NCI-H748 treated with DMSO at 0.1 percent for 48 hours (cell line): ENCODE measurements at regions not wholly inside any gene's neighbourhood (a gene's known extent, or its start where the extent isn't known, plus 50 kb on each side); places are given as distances from the start of the nearest gene placed in this dataset.

ENCODE experiments used
- DNase-seq: peaks from one replicate; lab custom pipeline; 2025; lab: John Stamatoyannopoulos, UW

DNA sequence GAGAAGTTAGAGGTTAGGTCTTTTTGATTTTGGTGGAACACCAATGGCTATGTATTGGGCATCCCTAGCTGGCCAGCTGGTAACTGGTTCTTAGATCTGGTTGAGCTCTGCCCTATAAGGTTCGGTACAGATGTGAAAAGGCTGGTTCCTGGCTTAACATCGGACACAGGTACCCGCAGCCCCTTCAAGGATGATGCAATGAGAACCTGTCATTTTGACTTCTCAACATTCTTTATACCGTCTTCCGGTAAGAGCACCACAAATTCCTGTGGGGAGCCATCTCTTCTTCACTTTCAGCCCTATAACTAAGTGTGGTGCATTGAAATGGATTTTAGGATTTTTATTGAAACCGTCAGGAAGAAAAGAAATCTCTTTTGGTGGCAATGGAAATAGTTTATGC, 222.8 kb downstream of the ADAMTS9 start:
- DNase-seq, result no peak

DNA sequence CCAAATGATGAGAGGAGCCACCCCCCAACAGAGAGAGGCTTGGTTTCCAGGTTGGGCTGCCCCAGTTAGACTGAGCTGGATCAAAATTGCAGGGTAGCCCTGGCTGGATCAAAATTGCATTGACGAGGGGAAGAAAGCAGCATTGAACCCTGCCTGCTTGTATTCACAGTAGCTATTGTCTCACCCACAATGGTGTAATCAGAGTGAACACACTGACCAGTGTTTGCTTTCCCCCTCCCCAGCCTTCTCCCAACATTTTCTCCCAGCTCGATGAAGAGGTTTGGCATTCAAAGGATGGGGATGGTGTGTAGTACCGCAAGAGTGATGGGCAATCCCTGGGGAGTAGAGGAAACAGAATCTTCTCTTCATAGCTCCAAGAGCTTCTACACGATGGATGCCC, 223.8 kb downstream of the ADAMTS9 start:
- DNase-seq, result peak; percentile 16

DNA sequence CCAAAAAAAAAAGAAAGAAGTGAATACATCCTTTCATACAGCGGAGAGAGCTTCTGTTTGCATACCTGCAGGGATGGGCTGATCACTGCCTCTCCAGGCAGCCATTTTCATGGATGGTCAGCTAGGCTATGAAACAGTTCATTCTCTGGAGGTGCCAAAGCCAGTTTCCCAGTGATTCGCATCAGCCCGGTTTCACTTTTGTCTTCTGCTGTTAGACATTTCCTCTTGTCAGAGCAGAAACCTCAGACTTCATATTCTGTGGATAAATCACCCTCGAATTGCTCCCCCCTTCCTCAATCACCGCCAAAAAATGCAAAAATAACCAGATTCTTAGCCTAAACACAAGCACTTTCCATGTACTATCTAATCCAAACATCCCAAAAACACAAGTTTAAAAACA, 225.6 kb downstream of the ADAMTS9 start:
- DNase-seq, result no peak

DNA sequence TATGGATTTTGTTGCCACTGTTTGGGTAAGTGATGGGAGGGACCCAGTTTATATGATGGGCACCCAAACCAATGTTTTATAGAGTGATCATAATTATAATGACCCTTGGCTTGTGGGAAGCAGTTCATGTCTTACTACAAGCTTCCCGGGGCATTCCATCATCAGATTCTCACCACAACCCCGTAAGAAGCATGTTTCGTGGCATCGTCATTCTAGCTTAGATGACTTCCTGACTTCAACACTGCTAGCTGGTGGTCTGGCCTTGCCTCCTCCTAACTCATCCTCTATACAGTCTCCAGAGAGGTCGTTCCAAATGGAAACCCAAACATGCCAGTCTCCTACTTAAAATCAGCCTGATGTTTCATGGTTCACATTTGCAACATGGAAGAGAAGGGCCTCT, 226.9 kb downstream of the ADAMTS9 start:
- DNase-seq, result no peak

DNA sequence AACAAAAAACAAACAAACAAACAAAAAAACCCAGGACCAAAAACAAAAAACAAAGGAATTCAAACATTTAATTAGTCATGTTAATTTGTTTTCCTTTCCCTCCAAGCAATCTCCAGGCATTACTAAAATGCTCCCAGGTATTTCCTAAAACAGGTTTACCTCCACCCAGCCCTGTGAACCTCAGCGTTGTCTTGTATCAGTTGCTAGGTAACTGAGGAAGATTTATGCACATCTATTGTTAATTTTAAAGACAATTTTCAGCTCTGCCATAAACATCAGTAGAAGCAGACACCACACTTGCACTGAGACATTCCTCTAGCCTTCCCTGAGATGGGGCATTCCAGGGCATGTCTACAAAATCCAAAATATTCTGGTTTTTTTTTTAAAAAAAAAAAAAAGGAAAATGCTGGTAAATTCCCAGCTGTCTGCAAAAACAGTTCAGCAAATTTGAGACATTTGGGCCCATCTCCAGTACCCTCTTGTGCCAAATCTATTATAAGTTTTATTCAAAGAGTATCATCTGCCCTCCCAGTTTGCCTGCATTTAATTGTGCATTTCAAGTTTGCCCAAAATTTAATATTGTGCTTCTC, 227.6 kb downstream of the ADAMTS9 start:
- DNase-seq, result no peak

DNA sequence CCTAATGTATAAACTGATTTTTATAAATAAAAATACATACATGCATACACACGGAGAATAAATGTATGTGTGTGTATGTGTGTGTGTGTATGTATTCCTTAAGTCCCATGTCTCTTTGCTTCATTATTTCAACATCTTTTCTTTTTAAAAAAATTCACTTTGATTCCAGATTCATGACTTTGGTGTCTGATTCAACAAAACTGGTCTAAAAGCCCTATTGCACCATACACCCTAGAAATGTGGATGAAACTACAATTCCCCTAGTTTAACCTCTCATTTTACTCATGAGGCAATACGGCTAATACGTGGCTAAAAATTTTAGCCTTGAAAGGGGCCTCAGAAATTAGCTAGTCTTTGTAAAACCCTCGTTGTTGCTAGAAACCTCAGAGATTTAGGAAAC, 228.1 kb downstream of the ADAMTS9 start:
- DNase-seq, result no peak

DNA sequence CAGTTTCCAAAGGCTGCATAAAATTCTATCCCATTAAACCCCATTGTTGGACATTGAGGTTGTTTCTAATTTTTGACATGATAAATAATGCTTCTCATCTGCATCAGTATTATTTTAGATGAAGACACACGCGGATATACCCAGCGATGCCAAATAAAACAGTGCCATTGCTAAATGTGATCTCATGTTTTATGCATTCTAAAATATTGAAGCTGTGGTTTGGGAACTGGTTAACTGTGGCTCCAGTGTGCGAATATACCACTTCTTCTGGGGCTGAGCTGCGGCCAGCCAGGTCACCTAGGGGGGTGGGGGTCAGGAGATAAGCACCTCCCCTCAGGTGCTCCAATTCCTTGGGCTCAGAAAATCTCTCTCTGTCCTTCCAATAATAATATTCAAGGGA, 230.0 kb downstream of the ADAMTS9 start:
- DNase-seq, result no peak

DNA sequence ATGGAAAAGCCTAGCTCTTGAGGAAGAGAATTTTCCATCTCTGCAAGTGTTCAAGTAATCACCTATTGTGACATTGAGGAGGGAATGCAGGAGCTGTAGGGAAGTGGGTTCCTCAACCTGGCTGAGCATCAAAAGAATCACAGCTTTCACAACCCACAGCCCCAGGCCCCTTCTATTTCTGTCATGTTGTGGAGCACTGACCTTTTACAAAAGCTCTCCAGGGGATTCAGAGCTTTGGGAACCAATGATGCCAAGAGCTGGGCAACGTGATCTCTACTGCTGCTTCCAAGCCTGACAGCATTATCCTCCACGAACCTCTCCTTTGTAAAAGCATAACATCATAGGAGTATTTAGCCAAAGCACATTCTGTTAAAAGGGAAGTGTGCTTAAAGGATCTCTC, 231.1 kb downstream of the ADAMTS9 start:
- DNase-seq, result no peak

DNA sequence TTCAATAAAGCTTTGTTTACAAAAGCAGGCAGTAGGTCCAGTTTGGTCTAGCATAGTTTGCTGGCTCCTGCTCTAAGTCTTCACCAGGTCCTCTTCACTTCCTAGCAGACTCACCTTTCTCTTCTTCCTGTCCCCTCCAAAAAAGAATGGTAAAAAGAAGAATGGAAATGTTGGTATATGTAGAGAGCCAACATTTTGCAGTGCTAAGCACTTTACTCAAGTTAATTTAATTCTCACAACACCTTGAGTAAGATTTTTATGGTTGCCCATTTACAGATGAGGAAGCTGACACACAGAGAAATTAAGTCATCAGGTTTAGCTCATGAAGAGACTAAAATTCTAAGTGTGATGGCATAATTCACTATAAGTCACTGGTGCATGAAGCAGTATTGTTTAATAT, 230.1 kb upstream of the PRICKLE2 start:
- DNase-seq, result no peak

DNA sequence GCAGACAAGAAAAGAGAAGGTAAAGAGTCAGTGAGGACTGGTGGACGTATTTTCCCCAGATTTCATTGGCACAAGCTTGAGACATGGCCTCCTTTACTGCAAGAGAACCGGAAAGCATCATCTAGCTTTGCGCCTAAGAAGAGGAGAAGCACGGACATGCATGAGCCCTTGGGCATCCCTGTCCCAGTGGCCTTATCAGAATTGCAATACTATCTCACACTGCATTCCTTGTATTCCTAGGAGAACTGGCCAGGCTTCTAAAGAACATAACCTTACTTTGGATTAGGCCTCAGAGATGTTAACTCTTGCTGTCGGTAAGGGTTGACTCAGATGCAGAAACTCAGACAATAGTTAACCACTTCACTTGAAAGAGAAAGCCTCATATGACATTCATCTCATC, 229.5 kb upstream of the PRICKLE2 start:
- no peak for DNase-seq

DNA sequence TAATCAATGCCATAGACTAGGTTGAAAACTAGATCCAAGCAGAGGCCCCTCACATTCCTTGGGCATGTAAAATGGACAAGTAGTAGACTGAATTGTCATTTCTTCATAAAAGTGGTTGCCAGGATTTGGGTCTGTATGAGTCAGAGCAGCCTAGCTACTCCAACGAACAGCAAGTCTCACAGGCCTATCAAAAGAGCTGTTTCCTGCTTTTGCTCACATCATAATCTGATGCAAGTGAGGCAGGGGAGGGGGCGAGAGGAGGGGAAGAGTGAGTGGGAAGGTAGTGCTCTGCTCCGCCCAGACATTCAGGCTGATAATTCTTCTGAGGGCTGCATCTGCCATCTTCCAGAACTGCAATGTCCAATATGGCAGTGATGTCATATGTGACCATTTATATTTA, 228.9 kb upstream of the PRICKLE2 start:
- no peak for DNase-seq

DNA sequence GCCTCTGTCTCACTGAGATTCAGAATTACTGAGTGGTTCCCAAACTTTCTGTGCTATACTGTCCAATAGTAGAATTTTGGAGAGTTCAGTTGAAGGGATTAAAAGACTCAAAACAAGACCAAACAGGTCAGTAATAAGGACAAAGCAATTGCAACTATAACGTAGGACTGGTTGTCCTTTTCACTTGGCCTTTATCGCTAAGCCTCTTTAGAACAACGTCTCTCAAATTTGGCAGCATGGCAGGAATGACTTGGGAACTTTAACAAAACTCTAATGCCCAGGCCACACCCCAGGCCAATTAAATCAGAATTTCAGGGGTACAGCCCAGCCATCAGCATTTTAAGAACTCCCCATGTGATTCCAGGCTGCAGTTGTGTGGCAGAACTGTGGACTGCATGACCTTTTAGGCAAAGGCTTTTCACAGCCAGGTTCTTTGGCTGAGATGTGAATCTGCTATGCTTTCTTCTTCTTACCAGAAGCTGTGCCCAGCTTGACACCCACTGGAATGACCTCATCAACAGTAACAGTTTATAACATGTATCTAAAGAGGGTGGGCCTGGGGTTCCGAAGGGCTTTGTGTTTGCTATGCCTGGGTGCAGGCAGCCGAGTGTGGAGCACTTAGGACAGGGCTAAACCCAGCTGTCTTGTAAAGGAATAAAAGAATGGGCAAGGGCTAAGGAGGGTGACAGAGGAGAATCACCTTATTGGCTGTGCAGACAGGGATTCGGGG, 226.2 kb upstream of the PRICKLE2 start:
- no peak for DNase-seq

DNA sequence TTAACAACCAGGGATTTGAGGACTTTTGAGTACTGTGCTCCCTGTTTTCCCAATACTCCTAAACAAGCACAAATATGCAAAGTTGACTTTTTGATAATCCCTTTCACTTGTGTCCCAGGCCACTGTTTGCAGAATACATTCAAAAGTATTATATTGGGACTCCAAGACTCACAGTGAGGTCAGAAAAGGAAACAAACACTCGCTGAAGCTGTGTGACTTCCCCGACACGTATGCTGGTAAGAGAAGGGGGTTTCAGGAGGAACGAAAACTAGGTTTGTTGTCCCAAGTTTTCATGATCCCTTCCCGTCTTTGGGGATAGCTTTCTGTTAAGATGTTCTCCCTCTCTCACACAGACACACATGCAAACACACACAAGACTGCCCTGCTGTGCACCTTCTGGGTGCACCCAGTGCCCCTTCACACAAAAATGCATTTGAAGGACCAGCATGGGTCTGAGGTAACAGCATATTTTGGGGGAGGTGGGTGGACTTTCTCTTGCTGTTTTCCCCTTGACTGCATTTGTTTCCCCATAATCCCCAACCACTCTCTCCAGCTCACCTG, 225.2 kb upstream of the PRICKLE2 start:
- no peak for DNase-seq

DNA sequence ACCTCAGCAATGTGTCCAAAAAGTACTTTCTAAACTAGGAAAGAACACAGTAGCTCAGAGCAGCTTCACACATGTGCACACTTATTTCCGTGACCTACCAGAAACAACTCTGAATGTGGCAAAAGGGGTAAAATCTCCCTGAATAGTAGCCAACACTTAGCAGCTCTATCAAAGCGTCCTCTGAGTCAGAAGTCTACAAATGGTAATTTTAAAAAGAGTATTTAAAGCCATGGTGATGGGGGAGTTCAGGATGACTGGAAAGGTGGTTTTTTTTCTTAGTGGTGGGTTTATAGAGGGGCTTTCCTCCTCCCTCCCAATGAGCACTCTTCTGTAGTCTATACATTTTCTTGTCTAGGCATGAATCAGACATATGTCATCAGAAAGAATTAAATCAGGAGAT, 223.8 kb upstream of the PRICKLE2 start:
- DNase-seq, result no peak

DNA sequence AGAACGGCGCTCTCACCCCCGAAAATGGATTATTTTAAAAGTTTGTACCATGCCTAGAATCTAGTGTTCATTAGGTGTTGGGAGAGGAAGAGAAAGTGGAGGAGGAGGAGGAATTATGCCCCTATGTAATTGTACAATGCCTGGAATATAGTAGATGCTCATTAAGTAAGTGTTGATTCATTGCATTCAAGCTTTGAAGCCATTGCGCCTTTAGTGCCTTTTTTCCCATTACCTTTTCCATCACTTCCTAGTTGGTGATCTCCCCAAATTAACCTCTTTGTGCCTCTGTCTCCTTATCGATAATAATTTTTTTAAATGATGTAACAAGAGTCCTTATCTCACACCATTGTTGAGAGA, 220.7 kb upstream of the PRICKLE2 start:
- no peak for DNase-seq

DNA sequence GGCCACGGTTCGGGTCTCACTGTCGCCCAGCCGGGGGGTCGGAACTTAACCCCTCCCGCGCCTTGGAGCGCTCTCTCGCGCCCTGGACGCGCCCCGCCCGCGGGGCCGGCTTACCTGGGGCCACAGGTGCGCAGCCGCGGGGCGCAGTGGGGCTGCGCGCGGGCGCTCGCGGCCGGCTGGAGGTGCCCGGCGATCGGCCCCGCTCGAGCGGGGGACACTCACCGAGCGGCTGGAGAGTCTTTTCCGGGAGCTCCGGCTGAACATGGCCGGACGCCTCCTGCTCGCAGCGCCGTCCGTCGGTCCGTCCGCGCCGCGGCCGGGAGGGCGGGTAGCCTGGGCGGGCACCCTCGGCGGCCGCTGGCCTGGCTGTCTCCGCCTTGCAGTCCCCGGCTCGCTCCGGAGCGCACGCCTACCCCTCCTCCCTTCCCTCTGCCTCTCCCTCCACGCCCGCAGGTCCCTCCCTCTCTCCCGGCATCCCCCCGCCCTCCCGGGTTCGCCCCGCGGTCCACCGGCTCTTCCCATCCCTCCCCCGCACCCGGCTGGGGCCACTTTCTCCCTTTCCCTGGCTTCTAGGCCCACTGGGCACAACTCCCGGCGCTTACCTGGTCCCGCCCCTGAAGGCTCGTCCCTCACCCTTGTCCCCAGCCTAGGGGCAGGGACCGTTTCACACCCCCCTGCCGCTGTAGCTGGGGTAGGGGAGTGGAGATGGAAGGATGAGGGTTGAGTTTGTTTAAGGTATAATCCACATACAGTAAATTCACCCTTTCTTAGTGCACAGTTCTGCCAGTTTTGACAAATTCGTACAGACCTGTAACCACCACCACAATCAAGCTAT, 220.1 kb upstream of the PRICKLE2 start:
- DNase-seq, result no peak

DNA sequence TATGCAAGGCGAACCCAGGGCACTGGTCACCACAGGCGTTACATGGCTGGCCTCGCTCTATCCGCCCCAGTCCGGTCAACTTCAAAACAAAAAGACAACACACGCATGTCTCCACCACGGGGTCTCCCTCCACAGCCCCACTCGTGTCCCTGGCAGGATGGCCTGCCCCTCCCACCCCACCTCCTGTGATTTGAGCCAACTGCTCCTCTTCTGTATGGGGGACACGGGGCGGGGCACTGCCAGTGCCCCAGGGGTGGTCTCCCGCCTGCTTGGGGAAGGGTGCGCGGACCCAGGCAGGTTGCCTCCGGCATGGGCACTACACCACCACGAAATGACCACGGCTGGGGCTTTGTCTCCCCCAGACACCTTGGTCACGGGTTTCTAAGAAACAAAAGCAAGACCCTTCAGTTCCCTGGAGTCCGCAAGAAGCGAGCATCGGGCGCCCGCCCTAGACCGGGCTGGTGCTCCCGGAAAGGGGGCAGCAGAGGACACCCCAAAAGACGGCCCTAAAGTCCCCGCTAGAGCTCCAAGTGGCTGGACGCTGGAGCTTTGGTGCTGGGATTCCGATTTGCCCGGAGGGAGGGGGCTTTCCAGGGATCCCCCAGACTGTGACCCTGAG, 219.3 kb upstream of the PRICKLE2 start:
- no peak for DNase-seq

DNA sequence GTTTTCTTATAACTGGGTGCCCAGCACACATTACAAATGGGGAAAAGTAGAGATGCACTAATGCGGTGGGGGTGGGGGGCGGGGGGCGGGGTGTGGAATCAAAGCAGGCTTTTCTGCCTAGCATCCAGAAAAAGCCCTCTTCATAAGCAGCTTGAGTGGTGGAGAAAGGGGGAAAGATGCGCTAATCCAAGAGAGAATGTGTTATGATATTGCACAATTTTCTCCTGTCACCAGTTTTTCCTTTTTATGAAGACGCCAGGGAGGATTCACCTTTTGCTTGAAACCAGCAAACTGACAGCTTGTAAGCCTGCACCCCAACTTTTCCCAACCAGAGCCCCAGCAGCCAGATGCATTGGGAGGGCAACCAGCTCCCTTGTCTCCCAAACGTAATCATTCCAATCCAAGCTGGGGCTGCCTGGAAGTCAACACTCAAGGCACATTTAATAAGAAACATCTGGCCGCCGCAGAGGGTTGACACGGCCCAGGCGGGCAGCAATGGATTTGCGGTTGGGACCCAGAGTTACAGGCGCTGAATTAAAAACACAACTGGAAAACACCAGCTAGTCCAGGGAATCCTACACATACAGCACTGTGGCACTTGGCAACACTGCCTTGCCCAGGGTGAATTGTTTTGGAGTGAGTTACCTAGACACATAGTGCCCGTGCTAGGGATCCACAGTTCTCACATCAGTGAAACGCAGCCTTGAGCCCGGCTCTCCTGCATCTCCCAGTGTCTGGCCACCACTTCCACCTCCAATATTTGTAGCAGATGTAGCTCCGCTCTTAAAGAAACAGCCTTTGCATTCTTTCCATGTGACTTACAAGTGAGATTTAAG, 218.5 kb upstream of the PRICKLE2 start:
- DNase-seq, result no peak

DNA sequence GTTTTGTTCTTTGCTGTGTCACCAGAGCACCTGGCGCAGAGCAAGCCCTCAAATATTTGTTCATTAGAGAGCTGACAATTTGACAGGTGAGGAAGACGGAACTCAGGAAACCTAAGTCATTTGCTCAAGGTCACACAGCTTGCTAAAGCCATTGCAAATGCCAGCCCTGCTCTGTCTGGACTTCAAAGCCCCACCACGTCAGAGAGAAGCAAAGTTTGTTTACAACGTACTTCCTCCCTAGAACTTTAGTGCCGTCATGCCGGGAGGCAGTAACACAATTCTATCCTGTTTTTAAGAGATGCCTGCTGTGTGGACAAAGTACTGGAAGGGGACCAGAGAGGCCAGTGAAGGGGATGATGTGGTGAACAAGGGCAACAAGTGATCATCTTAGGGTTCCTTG, 216.6 kb upstream of the PRICKLE2 start:
- DNase-seq, result peak; percentile 52

DNA sequence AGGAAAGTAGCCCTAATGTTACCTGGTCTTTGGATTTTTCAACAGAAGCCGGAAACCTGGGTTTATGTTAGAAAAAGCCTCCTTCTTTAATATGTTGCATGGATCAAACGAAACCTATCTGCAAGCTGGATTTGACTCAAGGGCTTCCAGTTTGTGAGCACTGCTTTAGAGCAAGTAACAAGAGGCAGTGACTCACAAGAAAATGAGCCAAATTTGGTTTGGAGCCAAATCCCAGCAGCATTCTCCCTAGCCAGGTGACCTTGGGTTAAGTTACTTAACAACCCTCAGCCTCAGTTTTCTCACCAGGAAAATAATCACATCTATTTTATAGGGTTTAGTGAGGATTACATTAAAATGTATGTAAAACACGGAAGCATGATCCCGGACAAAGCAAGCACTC, 215.2 kb upstream of the PRICKLE2 start:
- no peak for DNase-seq

DNA sequence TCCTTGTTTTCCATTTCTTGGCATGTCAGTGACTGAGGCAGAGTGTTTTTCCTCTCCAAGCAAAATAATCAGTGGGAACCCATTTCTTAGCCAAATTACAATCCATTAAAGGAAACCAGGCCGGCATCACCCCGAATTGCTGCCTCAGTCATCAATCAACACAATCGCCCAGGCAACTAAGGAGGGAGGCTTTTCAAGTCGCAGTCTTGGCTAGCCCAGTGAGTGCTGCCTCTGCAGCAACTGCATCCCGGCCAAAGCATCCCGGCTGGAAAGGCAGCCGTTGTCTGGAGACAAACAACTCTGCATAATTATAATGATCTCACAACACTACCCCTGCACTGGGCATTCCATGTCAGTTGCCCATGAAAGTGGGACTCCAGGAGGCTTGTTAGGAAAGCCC, 213.5 kb upstream of the PRICKLE2 start:
- DNase-seq, result no peak

DNA sequence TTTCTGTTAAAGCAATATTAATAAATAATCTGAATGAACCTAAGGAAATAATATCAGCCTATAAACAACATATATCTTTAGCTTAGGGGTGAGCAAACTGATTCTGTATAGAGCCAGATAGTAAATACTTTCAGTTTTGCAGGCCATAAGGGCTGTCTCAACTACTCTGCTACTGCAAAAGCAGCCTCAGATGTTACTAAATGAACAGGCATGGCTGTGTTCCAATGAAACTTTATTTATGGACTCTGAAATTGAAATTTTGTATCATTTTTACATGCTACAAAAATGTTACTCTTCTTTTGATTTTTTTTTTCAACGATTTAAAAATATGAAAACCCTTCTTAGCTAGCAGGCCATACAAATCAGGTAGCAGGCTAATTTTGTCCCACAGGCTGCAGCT, 212.8 kb upstream of the PRICKLE2 start:
- DNase-seq, result no peak
